SK-N-MC (cell line): ENCODE measurements at regions not wholly inside any gene's neighbourhood (a gene's known extent, or its start where the extent isn't known, plus 50 kb on each side); places are given as distances from the start of the nearest gene placed in this dataset.
"Not testable (repeated sequence)": the region's sequence is repeated elsewhere in the genome, so short reads cannot be mapped to it uniquely, and the experiment has no call there.

Experiments used
- DNase-seq: peaks from one replicate; pipeline ENCODE4 v3.0.0-alpha.2; 2011; ENCODE audit warnings: low read depth, low spot score
- H3K27ac ChIP-seq: fragments of 200-600 bp; sonication (generic); 2 replicates; pipeline ENCODE4 v1.5.1; 2016; ENCODE audit warnings: mixed run types
- H3K36me3 ChIP-seq: fragments of 200-600 bp; sonication (generic); 2 replicates; pipeline ENCODE4 v1.6.1; 2017; ENCODE audit warnings: antibody characterized with exemption, low read length, mixed read lengths; ENCODE audit not compliant: insufficient read depth
- H3K4me3 ChIP-seq: fragments of 200-600 bp; sonication (generic); 2 replicates; pipeline ENCODE4 v1.5.1; 2016
- H3K9ac ChIP-seq: fragments of 200-600 bp; sonication (generic); 2 replicates; pipeline ENCODE4 v1.8.0; 2017; ENCODE audit warnings: mixed run types, mixed read lengths; ENCODE audit not compliant: insufficient read length
- H3K9me3 ChIP-seq: fragments of 200-600 bp; sonication (generic); 2 replicates; pipeline ENCODE4 v1.6.1; 2017; ENCODE audit warnings: low read depth, mild to moderate bottlenecking, antibody characterized with exemption, low read length, moderate library complexity, mixed read lengths
- EZH2 ChIP-seq: fragments of 200-600 bp; sonication (generic); IDR thresholded peaks from one replicate; pipeline ENCODE4 v1.6.1; 2017; ENCODE audit warnings: antibody characterized with exemption
- FOXP2 ChIP-seq: optimal IDR thresholded peaks from 2 replicates; pipeline ENCODE3; 2011; ENCODE audit warnings: mild to moderate bottlenecking, moderate library complexity; ENCODE audit not compliant: insufficient read depth; ENCODE audit errors: extremely low read length, control extremely low read depth
- POLR2AphosphoS5 ChIP-seq: IDR thresholded peaks from 2 replicates; pipeline ENCODE4 v1.6.1; 2012; ENCODE audit warnings: mild to moderate bottlenecking, low read depth, low read length, borderline replicate concordance

- Histone ChIP-seq H3K9ac (no peak overlapping the region), H3K27ac (0 out of 2 replicates have a peak overlapping the region, but pooled peaks have one; percentile 9)
- no peak for DNase-seq
These were observed 240.2 kb downstream of the FSIP2 start for GRCh38 chr2:185978634-185979407.

GRCh38 chr2:185979546-185980071, 241.0 kb downstream of the FSIP2 start:
- Histone ChIP-seq H3K9ac (no peak overlapping the region), H3K9me3 (no peaks in the 10 kb centered on the region), H3K27ac (no peak overlapping the region), H3K36me3 (no peaks in the 10 kb centered on the region), H3K4me3 (no peak overlapping the region)
- TF ChIP-seq EZH2 (no peak), FOXP2 (no peak), POLR2AphosphoS5 (no peak)
- DNase-seq: no peak

More at GRCh38 chr2:185978634-185979407, 240.2 kb downstream of the FSIP2 start:
- H3K36me3 ChIP-seq: no peaks in the 10 kb centered on the region
- H3K4me3 ChIP-seq: no peak overlapping the region
- no peaks in the 10 kb centered on the region for H3K9me3 ChIP-seq
- TF ChIP-seq POLR2AphosphoS5 (no peak), FOXP2 (no peak), EZH2 (no peak)

- TF ChIP-seq POLR2AphosphoS5 (no peak), FOXP2 (no peak), EZH2 (no peak)
These were observed 242.3 kb downstream of the FSIP2 start for GRCh38 chr2:185980944-185981343.

GRCh38 chr2:185984670-185985069, 246.1 kb downstream of the FSIP2 start:
- H3K27ac ChIP-seq: no peak overlapping the region
- H3K36me3 ChIP-seq: no peaks in the 10 kb centered on the region
- no peaks in the 10 kb centered on the region for H3K9me3 ChIP-seq
- no peak overlapping the region for H3K9ac ChIP-seq
- no peak for DNase-seq
- H3K4me3 ChIP-seq: no peak overlapping the region
- TF ChIP-seq EZH2 (no peak), FOXP2 (no peak), POLR2AphosphoS5 (no peak)

More at GRCh38 chr2:185980944-185981343, 242.3 kb downstream of the FSIP2 start:
- no peaks in the 10 kb centered on the region for H3K36me3 ChIP-seq
- H3K27ac ChIP-seq: no peak overlapping the region
- DNase-seq: no peak
- no peaks in the 10 kb centered on the region for H3K9me3 ChIP-seq
- no peak overlapping the region for H3K9ac ChIP-seq
- H3K4me3 ChIP-seq: no peak overlapping the region

GRCh38 chr2:185988907-185989306, 250.3 kb downstream of the FSIP2 start:
- not testable (repeated sequence) for DNase-seq, H3K9ac ChIP-seq, H3K4me3 ChIP-seq, H3K36me3 ChIP-seq, H3K9me3 ChIP-seq, H3K27ac ChIP-seq

- Histone ChIP-seq H3K4me3 (no peak overlapping the region), H3K9me3 (no peaks in the 10 kb centered on the region), H3K36me3 (no peaks in the 10 kb centered on the region), H3K9ac (no peak overlapping the region), H3K27ac (no peak overlapping the region)
- no peak for DNase-seq
- TF ChIP-seq POLR2AphosphoS5: no peak
- no peak for TF ChIP-seq EZH2
- TF ChIP-seq FOXP2: no peak
These were observed 252.4 kb downstream of the FSIP2 start for GRCh38 chr2:185990861-185991525.

GRCh38 chr2:185998562-185999070, 260.0 kb downstream of the FSIP2 start:
- Histone ChIP-seq H3K27ac (no peak overlapping the region), H3K9me3 (no peaks in the 10 kb centered on the region), H3K4me3 (no peak overlapping the region), H3K9ac (no peak overlapping the region), H3K36me3 (no peaks in the 10 kb centered on the region)
- no peak for TF ChIP-seq EZH2
- no peak for TF ChIP-seq POLR2AphosphoS5
- no peak for TF ChIP-seq FOXP2
- DNase-seq: no peak

GRCh38 chr2:186009341-186009740, 270.7 kb downstream of the FSIP2 start:
- Histone ChIP-seq H3K4me3 (no peak overlapping the region), H3K9me3 (no peaks in the 10 kb centered on the region), H3K27ac (no peak overlapping the region), H3K36me3 (no peaks in the 10 kb centered on the region), H3K9ac (no peak overlapping the region)
- TF ChIP-seq EZH2 (no peak), POLR2AphosphoS5 (no peak), FOXP2 (no peak)
- no peak for DNase-seq
